WTC11 (cell line): ENCODE measurements at regions not wholly inside any gene's neighbourhood (a gene's known extent, or its start where the extent isn't known, plus 50 kb on each side); places are given as distances from the start of the nearest gene placed in this dataset.

Source experiments
- NR3C1 ChIP-seq: sonication (generic); formaldehyde crosslinking; conservative IDR thresholded peaks from 2 replicates; pipeline ENCODE4 v1.8.1; 2023; ENCODE audit warnings: low read depth, mild to moderate bottlenecking, missing genetic modification reagents
- SP1 ChIP-seq: sonication (generic); formaldehyde crosslinking; conservative IDR thresholded peaks from 2 replicates; pipeline ENCODE4 v1.8.1; 2022; ENCODE audit warnings: missing genetic modification reagents
- TF ChIP-seq, protein P1 (sequence below): fragments of 200-600 bp; IDR thresholded peaks from 2 replicates; pipeline ENCODE4 v1.8.0; 2022; ENCODE audit warnings: antibody characterized with exemption
- TF ChIP-seq, protein P2 (sequence below): sonication (generic); formaldehyde crosslinking; IDR thresholded peaks from 2 replicates; pipeline ENCODE4 v1.8.1; 2022; ENCODE audit warnings: low read depth, mild to moderate bottlenecking, moderate library complexity, missing genetic modification reagents, borderline replicate concordance

DNA sequence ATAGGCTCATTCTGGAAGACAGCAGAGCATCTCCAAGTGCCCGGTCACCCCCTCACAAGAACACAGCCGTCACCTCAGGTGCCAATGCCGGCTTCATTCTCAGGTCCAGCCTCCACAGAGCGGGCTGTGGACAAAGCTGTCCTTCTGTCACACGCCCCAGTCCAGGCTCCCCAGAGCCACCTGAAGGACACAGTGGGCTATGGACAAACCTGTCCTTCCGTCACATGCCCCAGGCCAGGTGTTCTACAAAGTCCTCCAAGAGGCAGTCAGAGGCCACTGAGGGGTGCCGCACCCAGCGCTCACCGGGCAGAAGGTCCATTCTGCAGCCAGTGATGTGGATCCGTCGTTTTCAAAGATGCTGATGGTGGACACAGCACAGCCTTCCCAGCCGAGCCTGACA lies 173.2 kb upstream of the PPP2R2D start:
- TF ChIP-seq SP1 (CRISPR knock-in tag) (no peak), NR3C1 (CRISPR knock-in tag) (no peak)
- TF ChIP-seq, protein P1, sequence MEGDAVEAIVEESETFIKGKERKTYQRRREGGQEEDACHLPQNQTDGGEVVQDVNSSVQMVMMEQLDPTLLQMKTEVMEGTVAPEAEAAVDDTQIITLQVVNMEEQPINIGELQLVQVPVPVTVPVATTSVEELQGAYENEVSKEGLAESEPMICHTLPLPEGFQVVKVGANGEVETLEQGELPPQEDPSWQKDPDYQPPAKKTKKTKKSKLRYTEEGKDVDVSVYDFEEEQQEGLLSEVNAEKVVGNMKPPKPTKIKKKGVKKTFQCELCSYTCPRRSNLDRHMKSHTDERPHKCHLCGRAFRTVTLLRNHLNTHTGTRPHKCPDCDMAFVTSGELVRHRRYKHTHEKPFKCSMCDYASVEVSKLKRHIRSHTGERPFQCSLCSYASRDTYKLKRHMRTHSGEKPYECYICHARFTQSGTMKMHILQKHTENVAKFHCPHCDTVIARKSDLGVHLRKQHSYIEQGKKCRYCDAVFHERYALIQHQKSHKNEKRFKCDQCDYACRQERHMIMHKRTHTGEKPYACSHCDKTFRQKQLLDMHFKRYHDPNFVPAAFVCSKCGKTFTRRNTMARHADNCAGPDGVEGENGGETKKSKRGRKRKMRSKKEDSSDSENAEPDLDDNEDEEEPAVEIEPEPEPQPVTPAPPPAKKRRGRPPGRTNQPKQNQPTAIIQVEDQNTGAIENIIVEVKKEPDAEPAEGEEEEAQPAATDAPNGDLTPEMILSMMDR: no peak
- TF ChIP-seq, protein P2, sequence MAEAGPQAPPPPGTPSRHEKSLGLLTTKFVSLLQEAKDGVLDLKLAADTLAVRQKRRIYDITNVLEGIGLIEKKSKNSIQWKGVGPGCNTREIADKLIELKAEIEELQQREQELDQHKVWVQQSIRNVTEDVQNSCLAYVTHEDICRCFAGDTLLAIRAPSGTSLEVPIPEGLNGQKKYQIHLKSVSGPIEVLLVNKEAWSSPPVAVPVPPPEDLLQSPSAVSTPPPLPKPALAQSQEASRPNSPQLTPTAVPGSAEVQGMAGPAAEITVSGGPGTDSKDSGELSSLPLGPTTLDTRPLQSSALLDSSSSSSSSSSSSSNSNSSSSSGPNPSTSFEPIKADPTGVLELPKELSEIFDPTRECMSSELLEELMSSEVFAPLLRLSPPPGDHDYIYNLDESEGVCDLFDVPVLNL (CRISPR knock-in tag): no peak
